ENCODE measurements at regions not wholly inside any gene's neighbourhood (a gene's known extent, or its start where the extent isn't known, plus 50 kb on each side); places are given as distances from the start of the nearest gene placed in this dataset.
"Not testable (repeated sequence)": the region's sequence is repeated elsewhere in the genome, so short reads cannot be mapped to it uniquely, and the experiment has no call there.

- no peak for ATAC-seq
These were observed 176.1 kb downstream of the MINAR1 start for GRCh38 chr15:79608066-79608864.

- no peak for ATAC-seq
These were observed 177.4 kb downstream of the MINAR1 start for GRCh38 chr15:79609506-79609905.

GRCh38 chr15:79610021-79610420, 177.9 kb downstream of the MINAR1 start:
- no peak for ATAC-seq

GRCh38 chr15:79615754-79616153, 183.6 kb downstream of the MINAR1 start:
- no peak for ATAC-seq

- no peak for ATAC-seq
These were observed 184.9 kb downstream of the MINAR1 start for GRCh38 chr15:79617071-79617470.

DNA sequence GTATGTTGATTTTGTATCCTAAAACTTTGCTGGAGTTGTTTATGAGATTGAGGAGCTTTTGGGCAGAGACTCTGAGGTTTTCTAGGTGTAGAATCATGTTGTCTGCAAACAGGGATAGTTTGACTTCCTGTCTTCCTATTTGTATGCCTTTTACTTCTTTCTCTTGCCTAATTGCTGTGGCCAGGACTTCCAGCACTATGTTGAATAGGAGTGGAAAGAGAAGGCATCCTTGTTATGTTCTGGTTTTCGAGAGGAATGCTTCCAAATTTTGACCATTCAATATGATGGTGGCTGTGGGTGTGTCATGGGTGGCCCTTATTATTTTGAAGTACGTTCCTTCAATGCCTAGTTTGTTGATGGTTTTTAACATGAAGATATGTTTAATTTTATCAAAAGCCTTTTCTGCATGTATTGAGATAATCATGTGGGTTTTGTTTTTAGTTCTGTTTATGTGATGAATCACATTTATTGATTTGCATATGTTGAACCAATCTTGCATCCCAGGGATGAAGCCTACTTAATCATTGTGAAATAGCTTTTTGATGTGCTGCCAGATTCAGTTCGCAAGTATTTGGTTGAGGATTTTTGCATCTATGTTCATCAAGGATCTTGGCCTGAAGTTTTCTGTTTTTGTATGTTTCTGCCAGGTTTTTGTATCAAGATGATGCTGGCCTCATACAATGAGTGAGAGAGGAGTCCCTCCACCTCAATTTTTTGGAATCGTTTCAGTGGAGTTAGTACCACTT, 188.1 kb downstream of the MINAR1 start:
- ATAC-seq = no peak

DNA sequence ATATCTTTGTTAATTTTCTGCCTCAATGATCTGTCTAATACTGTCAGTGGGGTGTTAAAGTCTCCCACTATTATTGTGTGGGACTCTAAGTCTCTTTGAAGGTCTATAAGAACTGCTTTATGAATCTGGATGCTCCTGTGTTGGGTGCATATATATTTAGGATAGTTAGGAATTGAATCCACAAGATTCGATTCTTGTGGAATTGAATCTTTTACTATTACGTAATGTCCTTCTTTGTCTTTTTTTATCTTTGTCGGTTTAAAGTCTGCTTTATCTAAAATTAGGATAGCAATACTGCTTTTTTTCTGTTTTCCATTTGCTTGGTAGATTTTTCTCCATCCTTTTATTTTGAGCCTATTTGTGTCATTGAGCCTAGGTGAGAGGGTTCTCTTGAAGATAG, 189.7 kb downstream of the MINAR1 start:
- ATAC-seq = not testable (repeated sequence)

- no peak for ATAC-seq
These were observed 191.4 kb downstream of the MINAR1 start for GRCh38 chr15:79623488-79623887.

GRCh38 chr15:79629687-79630086, 197.6 kb downstream of the MINAR1 start:
- ATAC-seq = no peak

- ATAC-seq = no peak
These were observed 200.3 kb downstream of the MINAR1 start for GRCh38 chr15:79632457-79632856.

DNA sequence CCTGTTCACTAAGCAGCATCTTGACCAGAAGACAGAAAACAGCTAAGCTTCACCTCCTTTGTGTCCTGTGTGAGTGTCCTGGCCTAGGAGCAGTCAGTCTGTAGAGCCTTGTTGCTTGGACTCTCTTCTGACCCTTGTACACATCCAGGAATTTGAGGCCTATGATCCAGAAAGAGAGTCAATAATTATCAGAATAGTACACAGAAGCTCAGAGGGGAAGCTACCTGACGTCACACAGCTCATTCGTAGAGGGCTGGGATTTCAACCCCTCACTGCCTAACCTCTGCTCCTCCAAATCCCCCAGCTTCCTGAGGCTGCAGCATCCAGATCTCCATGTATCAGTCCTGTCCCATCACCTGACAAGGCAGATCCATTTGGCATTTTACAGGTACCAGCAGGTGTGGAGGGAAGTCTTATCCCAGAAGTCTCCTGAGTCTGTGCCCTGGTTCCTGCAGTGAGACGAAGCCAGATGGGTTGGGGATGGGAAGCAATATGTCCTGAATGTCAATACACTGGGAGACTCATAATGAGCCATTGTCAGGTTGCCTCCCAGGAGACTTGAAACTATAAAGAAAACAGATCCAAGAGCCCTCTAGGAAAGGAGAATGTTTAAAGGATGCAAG, 203.1 kb downstream of the MINAR1 start:
- ATAC-seq = no peak

DNA sequence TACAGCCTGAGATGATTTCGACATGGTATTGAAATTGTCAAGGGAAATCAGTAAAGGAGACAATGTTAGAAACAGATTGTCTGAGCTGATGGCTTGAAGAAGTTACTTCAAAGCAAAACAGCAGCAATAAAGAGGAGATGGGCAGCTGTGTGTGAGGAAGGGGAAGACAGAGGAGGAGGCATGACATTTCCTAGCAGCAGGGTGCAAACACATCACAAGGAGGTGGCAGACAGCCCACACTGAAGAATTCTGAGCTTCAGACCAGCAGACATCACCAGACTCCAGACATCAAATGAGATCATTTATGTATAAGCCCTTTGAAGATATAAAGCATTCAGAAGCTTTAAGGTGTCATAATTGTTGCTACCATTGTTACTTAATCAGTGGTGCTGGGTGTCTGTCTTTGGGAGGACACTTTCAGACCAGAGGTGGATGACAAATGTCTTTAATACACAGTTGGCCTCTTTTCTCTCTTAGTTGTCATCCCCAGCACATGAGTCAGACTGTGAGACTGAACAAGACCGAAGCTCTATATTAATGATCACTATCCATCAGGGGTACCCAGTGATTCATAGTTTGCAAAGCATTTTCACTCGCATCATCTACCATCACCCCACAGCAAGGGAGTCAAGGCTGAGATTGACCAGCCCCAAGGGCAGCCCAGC, 203.9 kb downstream of the MINAR1 start:
- no peak for ATAC-seq

DNA sequence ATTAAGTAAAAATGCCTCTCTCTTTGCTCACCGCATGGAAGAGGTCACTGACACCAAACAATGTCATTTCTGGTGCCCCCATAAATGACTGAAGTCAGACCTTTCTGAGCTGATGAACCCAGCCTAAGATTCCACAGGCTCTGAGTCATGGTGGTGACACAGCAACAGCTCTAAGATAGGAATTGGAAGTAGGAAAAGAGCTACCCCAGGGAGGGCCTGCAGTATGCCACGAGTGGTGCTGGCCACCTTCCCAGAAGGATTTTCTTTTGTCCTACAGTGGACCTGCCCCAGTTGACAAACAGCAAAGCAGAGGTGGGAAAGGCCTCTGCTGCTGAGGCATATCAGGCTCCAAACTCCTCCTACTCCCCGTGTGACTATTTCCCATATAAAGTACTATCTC, 208.1 kb downstream of the MINAR1 start:
- ATAC-seq = no peak

DNA sequence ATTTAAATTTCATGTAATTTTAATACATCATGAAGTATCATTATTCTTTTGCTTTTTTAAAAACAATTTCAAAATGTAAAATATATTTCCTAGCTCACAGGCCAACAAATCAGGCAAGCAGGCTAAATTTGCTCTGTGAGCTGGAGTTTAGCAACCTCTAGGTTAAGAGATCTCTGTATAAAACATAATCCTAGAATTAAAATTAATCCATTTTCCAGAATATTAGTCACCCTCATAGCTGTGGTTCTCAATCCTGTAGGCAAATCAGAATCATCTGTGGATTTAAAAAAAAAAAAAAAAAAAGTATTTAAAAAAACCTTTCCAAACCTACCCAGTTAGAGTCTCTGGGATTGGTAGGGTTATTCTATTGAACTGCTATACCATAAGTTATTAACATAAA, 209.7 kb downstream of the MINAR1 start:
- ATAC-seq = no peak

DNA sequence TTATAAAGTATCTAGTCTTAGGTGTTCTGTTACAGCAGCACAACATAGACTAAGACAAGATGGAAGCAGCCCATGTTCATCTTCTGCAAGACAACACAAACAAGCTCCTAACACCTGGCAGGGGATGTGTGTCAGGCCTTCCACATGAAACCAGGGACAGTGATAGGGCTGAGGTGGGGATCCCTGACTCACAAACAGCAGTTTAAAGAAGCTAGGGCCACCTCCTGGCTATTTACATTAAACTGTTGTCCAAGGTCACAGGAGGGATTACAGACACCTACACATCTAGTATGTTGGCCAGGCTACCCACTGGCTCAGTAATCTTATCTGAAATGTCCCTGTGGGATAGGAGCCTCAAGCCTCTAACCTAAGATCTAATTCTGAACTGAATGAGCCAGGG, 211.3 kb downstream of the MINAR1 start:
- no peak for ATAC-seq

DNA sequence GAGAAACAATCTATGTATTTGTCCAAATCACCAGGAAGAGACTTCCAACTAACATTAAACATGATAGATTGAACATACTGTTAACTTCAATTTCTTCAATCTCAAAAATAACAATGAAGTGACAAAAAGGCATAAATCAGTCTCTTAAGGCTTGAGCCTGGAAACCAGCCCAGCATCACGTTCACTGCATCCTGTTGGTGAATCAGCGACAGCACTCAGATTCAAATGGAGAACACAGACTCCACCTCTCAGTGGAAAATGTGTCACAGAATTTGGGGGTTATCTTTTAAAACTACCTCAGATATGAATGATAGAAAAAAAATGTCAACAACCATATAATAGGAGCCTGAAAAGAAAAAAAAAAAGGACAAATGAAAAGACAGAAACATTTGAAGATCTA, 212.0 kb downstream of the MINAR1 start:
- ATAC-seq = no peak

DNA sequence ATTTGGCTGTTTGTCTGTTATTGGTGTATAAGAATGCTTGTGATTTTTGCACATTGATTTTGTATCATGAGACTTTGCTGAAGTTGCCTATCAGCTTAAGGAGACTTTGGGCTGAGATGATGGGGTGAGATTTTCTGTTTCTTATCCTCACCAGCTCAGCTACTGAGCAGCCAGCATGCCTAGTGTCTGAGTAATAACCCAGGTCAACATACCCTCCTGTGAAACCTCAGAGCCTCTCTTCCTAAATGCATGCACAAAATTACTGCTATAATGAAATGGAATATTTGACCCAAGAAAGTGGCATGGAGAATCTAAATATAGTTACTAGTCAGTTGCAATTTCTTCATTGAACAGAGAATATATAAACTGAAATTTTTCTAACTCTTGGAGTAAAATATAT, 220.8 kb downstream of the MINAR1 start:
- not testable (repeated sequence) for ATAC-seq

GRCh38 chr15:79653533-79653932, 221.4 kb downstream of the MINAR1 start:
- no peak for ATAC-seq

DNA sequence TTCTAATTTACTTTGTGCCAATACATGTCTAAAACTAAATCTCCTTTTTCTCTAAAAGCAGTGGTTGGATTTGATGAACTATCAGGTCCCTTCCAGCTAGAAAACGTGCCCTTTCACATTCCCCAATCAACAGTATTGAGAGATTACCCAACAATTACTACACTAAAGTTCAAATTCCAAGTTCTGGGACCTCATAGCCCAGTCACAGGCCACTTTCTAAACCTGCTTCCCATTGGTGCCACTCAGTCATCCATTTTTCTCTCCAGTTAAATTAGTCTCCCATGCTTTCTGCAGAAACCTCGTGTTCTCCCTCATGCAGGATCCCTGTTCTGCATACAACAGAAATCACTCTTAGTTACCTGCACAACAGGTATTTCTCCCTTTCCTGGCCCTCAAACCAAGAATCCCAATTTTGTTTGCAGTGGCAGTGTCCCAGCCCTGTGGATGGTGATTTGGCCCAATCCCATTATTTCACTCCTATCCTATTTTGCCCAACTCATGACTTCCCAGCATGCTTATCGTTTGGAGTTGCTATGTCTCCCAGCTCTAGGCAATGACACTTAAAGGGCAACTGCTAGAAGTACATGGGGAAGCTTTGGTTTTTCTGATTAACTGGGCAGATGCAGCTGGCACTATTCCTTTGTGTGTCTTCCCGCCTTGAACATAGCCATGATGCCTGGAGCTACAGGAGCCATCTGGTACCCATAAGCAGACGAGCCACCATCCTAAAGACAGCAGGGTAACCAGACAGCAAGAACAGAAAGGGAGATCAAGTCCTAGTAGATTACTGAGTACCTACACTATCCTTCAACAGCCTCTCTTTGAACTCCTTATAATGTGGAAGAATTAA, 224.2 kb downstream of the MINAR1 start:
- no peak for ATAC-seq

DNA sequence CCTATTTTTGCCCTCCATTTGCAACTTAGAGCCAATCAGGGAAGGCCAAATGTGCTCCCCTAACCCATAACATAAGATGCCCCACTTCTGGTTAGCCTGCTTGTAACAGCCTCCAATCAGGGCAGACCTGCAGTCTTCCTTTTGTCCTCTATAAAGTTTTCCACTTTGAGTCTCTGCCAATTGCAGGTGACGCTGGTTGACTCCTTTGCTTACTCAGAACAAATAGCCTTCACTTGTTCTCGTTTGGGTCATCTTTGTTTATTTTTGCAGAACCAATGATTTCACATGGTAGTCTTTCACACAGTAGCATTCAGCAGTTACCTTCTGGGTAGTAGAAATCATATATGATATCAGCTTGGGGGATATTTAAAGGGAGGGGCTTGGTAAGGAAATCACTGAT, 225.6 kb downstream of the MINAR1 start:
- ATAC-seq = no peak

GRCh38 chr15:79659691-79660090, 227.6 kb downstream of the MINAR1 start:
- no peak for ATAC-seq

DNA sequence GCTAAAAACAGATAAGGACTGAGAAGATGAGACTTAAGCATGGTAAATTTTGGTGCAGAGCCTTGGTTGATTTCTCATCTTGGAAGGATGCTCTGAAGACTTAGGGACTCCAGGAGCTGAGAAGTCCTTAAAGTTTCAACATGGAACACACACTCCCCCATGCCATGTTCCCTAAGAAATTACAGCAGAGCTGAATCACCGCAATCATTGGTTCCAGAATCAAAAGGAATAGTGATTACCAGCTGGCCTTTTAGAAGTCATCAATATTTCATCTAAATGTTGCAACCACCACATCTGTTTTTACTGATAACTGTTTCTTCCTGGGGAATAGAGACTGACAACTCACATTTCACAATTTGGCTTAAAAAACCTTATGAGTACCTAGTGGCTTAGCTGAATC, 229.3 kb downstream of the MINAR1 start:
- no peak for ATAC-seq

Measured in esophagus mucosa (tissue), 1 donor.